C4-2B (cell line): ENCODE measurements at regions not wholly inside any gene's neighbourhood (a gene's known extent, or its start where the extent isn't known, plus 50 kb on each side); places are given as distances from the start of the nearest gene placed in this dataset.
"Not testable (repeated sequence)": the region's sequence is repeated elsewhere in the genome, so short reads cannot be mapped to it uniquely, and the experiment has no call there.

Source experiments
- H3K27ac ChIP-seq: fragments of 450-650 bp; 2 replicates; pipeline ENCODE4 v1.5.1; 2017
- CTCF ChIP-seq: fragments of 450-650 bp; conservative IDR thresholded peaks from 2 replicates; pipeline ENCODE4 v1.5.1; 2017; ENCODE audit warnings: mild to moderate bottlenecking
- ZFX ChIP-seq: fragments of 450-650 bp; IDR thresholded peaks from 2 replicates; pipeline ENCODE4 v1.6.1; 2017

GRCh38 chr14:84937449-84937848 lies 592.5 kb upstream of the FLRT2 start:
- H3K27ac ChIP-seq: no peak overlapping the region
- TF ChIP-seq CTCF: no peak
- TF ChIP-seq ZFX: no peak

GRCh38 chr14:84944901-84945300 lies 585.0 kb upstream of the FLRT2 start:
- not testable (repeated sequence) for H3K27ac ChIP-seq

GRCh38 chr14:84959851-84960520 lies 570.0 kb upstream of the FLRT2 start:
- H3K27ac ChIP-seq: no peak overlapping the region
- TF ChIP-seq ZFX: no peak
- TF ChIP-seq CTCF: no peak

GRCh38 chr14:84961637-84962036 lies 568.3 kb upstream of the FLRT2 start:
- H3K27ac ChIP-seq: no peak overlapping the region
- no peak for TF ChIP-seq ZFX
- no peak for TF ChIP-seq CTCF

GRCh38 chr14:84963518-84963917 lies 566.4 kb upstream of the FLRT2 start:
- no peak overlapping the region for H3K27ac ChIP-seq
- TF ChIP-seq ZFX (no peak), CTCF (no peak)

GRCh38 chr14:84965279-84965678 lies 564.7 kb upstream of the FLRT2 start:
- TF ChIP-seq ZFX (no peak), CTCF (no peak)
- H3K27ac ChIP-seq: no peak overlapping the region

GRCh38 chr14:84969501-84969900 lies 560.4 kb upstream of the FLRT2 start:
- no peak overlapping the region for H3K27ac ChIP-seq

More at GRCh38 chr14:84969501-84969900, 560.4 kb upstream of the FLRT2 start:
- TF ChIP-seq CTCF (no peak), ZFX (no peak)
